NCI-H1694 treated with DMSO at 0.1 percent for 48 hours (cell line): ENCODE measurements at regions not wholly inside any gene's neighbourhood (a gene's known extent, or its start where the extent isn't known, plus 50 kb on each side); places are given as distances from the start of the nearest gene placed in this dataset.

Source experiments
- DNase-seq: peaks from one replicate; lab custom pipeline; 2025; lab: John Stamatoyannopoulos, UW

DNA sequence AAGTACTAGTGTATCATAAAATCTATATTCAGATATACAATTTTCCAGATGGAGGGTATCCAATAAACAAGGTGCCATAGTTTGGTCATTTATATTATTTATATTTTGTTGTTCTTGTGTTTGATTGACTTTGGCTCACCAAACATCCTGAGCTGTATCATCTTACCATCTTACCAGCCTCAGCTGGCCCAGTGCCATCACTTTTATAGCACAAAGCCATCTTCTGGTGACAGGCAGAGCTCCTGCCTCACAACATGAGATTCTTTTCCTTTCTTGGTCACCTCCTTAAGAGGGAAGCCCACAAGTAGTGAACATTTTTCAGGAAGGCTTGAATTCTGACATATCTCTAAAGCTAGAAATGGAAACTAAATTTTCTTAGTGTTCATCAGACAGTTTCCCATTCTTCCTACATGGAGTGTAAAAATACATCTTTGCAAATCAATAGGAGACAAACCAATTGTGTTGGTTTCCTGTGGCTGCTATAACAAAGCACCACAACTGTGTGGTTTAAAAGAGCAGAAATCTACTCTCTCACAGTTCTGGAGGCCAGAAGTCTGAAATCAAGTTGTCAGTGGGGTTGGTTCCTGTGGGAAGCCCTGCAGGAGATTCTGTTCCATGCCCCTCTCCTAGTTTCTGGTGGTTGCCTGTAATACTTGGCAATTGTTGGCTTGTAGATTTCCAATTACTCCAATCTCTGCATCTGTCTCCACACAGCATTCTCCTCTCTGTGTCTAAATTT lies 341.8 kb downstream of the MAN2A1 start:
- DNase-seq = no peak

DNA sequence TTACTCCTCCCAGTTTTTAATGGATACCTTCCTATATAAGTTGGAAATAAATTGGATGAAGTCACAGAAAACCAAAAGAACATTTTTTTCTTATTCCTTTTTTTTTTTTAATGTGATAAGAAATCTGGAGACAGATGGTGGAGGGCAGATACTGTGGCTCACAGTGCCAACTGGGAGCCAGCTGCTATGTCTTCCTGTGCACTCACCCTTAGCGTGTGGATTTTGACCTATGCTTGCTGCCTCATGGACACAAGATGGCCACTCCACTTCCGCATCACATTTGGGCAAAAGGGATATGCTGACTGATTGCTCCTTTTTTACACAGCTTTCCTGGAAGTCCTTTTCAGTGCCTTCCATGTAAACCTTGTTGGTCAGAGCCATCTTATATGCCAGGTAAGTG lies 342.6 kb downstream of the MAN2A1 start:
- no peak for DNase-seq

DNA sequence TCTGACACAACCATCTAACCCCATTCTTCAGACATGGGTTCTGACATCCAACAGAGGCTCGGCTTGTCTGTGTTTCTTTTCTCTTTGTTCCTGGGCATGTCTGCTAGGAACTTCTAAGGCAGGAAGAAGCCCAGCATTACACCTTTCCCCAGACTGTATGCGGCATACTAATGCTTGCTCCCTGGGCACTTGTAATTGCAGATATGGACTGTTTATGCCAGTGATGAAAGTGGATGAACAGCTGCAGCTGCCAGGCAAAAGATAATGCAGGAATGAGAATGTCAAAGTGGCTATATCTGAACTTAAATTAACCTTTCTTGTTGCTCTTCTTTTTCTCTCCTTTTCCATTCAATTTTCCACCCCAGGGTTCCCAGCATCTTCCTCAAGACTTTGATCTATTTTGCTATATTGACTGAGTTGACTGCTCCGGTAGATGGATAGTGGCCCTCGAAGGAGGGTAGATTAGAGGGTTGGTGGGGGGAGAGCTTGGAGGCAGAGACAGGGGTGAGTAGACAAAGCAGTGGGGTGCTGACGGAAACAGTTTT lies 344.4 kb downstream of the MAN2A1 start:
- no peak for DNase-seq

DNA sequence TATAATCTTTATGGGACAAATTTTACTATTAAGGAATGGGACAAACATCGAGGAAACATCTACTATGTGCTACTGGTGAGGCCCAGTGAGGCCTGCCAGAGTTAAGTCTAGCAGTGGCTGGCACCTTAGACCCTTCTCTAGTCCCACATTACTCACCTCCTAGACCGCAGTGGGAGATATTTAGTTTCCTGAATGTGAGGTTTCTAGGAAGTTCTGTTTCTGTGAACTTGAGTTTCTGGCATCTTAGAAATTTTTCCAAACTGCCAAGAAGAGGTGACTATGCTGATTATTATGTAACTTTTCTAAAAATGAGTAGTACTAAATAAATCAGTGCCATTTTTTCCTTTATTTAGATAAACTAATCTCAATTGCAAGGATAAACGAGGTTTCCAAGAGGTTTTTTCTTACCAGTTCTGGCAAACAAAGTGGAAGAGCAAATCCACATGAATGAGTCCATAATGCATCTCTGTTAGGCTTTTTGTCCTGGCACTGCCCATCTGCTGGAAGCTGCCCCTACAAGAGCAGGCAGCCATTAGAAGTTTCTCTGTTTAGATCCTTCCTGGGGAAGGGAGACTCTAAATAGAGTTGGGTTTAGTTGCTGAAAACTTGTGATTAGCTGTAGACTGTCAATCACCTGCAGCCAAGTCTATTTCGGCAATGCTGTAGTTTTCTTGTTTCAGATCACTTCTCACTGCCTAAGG lies 348.7 kb downstream of the MAN2A1 start:
- DNase-seq = no peak

DNA sequence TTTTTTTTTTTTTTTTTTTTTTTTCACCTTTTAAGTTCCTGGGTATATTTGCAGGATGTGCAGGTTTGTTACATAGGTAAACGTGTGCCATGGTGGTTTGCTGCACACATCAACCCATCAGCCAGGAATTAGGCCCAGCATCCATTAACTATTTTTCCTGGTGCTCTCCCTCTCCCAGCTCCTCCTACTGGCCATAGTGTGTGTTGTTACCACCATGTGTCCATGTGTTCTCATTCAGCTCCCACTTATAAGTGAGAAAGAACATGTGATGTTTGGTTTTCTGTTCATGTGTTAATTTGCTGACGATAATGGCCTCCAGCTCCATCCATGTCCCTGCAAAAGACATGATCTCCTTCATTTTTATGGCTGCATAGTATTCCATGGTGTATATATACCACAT lies 350.5 kb downstream of the MAN2A1 start:
- no peak for DNase-seq

DNA sequence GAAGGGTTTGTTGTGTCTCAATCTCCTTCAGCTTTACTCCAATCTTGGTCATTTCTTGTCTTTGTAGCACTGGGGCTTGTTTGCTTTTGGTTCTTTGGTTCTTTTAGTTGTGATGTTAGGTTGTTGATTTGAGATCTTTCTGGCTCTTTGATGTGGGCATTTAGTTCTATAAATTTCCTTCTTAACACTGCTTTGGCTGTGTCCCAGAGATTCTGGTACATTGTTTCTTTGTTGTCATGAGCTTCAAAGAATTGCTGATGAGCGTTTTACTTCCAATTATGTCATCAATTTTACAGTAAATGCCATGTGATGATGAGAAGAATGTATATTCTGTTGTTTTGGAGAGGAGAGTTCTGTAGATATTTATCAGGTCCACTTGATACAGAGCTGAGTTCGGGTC lies 353.3 kb downstream of the MAN2A1 start:
- no peak for DNase-seq

DNA sequence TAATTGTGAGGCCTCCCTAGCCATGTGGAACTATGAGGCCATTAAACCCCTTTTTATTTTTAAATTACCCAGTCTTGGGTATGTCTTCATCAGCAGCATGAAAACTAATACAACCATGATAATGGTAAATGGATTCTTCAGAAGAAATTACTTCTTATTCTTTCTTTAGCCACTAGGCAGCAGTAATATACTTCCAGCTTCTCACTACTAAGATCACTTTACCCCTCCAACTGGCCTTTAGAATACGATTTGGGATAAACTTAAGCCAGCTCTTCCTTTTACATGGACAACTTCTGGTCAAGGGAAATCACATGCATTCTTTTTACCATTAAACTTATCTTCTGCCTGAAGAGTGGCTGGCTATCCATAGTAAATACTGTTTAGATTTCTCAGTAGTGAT lies 355.4 kb downstream of the MAN2A1 start:
- no peak for DNase-seq

DNA sequence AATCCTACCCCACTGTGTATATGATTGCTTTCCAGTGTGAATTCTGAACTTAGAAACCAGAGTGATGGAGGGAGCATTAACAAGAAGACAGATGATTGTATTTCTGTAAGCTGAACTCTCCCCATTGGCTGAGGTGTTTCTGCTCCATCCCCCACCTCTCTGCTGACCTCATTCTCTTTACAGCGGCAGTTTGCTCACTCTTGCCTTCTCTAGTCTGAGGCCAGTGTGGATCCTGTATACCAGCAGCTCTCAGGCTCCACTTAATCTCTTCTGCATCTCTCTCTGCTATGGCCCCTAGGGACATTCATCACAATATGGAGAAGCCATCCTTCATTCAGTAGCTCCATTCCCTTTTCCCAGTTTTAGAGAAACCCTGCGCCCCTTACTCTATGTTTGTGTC lies 358.8 kb downstream of the MAN2A1 start:
- no peak for DNase-seq

DNA sequence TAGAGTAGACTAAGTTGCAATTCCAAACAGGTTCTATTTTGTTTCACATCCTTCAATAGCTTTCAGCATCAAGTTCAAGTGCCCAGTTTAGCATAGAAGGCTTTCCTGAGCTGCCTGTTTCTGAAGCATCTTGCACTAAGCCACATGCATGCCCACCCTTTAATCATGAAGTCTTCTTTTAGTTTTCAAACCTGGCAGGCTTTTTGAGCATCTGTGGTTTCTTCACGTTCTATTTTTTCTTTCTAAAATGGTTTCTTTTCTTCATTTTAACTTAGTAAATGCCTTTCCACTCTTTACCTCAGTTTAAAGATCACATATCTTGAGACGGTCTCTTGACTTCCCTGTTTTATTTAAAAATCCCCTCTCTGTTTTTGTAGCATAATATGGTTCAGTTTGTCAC lies 360.1 kb downstream of the MAN2A1 start:
- no peak for DNase-seq

DNA sequence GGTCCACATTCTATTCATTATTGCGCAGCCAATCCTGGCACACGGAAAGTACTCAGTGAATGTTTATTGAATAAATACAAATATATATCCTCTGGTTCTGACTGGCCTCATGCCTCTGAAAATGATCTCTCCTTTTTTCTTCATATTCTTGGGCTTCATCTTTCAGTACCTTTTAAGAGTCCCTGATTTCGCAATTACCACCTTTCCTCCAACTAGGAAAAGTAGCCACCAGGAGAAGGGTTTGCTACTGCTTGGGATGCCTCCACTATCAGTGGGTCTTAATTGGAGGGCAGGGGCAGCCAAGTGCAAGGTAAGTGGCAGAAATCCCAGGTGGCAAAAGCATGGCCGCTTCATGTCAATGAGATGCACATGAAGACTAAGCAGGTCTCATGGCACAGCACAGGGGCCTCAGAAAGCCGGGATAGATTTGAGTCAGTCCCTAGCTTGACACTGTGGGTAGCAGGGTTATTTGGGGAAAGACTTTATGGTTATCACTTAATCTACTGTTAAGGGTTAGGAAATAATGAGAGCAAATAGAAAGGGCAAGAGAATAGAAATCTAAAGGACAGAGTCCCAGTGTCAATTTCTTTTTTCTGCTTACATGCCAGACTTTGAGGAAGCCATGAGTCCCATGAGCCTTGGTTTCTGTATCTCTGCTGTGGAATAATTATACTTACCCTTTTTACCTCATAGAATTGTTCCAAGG lies 361.1 kb downstream of the MAN2A1 start:
- no peak for DNase-seq

DNA sequence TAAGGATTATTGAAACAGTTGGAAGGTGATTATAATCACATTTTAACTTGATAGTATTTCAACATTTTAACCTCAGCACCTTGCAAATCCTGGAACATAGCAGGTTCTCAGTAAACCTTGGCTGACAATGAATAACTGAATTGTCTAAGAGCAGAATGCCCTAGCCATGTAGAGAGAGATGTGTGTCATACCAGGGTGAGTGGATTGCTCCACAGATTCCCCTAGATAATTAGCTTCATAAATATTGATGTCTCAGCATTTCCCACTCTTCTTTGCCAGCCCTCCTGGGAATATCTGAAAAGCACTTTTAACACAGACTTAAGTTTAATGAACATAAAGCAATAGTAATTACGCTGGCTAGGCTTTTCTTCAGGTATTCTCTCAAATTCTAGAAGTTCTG lies 363.5 kb downstream of the MAN2A1 start:
- DNase-seq = no peak

DNA sequence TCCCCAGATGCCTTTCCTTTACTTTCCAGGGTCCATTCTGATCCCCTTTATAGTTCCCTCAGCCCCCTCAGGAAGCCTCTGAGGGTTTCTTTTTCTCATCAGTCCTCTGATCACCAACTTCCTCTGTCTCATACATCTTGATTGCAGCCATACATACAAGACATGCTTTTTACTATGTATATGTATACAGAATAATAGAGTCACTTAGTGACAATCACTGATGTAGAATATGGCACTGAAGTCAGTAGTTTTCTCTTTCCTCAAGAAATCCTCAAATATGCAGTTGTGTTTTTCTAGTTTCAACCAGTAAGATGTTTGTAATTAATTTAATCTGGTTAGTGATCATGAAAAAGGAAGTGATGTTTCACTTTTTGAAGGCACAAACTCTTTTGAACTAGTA lies 364.1 kb downstream of the MAN2A1 start:
- no peak for DNase-seq

DNA sequence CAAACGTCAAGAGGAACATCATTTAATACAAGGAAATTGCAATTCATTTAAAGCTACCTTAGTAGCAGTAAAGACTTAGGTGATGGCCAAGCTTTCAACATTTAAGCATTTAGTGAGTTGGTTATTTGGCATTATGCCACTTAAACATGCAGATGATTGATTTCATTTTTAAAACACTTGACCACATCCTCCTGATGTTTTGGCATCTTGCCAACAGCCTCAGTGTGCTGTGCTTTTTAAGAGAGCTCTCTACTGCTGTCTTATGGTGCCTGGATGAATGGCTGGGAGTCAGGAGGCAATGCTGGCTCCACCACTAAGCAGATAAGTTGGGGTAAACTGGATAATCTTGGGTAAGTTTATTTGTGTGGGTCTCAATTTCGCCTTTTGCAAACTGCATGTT lies 364.5 kb downstream of the MAN2A1 start:
- peak; percentile 24 for DNase-seq

DNA sequence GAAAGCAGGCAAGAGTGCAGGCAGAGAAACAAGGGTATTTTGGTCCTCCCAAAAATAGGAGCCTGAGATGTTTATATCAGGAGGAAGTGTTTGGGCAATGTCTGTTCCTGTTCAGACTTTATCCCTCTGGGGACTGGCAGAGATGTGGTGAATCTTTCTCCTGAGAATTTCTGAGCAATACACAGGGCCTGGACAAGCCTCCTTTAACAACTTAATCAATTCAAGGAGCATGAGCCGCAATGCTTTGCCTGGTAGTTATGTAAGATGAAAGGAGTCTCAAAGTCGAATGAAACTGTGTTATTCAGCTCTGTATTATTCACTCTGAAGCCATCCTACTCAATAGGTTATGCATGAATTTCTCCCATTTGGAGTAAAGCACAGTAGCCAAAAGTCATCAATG lies 365.6 kb downstream of the MAN2A1 start:
- no peak for DNase-seq

DNA sequence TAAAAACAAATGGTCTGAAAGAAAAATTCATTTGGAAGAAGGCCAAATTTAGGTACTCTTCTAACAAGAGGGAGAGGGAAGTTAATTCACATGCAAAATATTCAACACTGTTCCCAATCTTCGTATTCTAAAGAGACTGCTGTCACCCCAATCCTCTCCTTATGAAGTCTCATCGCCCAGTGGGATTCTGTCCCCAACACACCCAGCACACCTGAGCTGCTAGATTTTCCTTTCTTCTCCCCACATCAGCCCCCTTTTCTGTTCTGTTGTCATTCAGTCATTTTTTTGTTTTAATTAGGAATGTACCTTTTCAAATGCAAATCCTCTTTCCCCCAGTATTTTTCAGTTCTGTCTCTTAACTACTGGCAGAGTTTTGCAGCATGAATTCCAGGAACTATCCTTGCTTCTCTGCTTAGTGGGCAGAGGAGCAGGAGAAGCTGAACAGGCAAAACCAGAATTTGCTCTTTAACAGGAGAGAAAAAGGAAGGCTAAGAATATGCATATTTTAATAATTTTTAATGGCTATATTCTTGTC lies 366.9 kb downstream of the MAN2A1 start:
- no peak for DNase-seq

DNA sequence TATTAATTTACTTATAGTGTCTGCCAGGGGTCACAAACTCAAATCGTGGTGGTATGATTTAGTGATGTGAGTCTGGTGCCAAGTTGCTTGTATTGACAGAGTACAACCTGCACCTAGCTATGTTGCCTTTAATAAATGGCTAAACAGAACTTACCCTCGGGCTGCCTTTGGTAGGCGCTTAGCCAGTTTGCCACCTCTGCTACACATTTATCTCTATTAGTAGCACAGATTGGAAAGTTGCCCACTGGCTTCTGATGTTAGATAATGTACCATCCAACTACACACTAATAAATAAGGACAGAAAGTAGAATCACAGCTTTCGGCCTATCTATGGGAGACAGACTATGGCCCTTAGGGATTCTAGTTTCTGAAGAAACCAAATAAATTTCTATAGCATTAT lies 368.4 kb downstream of the MAN2A1 start:
- no peak for DNase-seq

DNA sequence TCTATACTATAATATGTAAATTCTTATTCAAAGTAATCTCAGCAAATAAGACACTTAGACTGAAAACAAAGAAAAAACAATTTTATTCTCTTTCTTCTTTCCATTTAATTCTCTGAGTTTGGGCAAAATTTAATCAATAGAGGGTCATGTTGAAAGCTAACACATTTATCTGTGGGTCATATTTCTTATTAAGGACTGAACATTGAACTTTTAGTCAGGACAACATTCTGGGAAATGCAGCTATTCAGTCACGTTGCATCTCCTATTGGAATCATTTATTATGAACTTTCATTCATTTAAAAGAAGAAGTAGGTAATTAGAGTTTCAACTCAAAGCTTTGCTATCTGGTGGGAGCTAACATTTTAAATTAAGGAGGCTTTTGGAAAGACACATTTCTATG lies 372.5 kb downstream of the MAN2A1 start:
- no peak for DNase-seq

DNA sequence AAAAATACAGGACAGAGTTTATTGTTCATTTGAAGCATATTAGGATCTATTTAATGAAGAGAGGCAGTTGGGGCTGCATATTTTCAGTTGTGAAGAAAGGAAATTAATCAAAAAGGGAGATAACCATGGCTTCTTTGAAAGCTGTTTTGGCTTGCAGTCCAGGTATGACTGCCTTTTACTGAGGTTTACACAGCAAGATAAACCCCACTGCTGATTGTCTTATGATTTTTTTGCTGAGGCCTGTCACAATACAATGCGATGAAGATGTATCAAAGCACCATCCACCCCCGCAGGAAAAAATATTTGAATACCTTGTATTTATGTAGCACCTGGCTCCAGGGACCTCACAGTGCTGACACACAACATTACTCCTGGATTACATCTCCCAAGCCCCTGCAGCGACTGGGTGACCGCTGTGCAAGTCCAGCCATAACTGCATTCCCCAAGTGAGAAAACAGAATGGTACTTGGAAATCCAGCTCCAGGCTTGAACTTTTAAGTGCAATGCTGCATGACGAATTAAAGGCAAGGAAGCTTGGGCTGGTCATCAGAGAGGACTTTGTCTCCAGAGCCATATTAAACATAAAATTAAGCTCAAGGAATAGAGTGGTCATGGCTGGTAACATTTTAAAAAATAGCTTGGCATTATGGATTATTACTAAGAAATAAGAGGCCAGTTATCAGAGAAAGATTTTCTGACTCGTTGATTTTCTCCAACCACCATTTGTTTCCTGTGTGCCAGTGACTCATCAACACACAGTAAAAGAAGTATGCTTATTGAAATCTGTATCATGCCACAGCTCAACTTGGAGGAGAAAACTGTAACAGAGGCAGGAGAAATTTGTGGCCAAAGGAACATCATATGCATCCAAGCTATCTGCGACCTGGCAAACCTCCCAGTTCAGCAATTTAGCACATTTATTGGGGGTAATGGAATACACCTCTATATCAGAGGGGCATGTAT lies 374.2 kb downstream of the MAN2A1 start:
- no peak for DNase-seq

DNA sequence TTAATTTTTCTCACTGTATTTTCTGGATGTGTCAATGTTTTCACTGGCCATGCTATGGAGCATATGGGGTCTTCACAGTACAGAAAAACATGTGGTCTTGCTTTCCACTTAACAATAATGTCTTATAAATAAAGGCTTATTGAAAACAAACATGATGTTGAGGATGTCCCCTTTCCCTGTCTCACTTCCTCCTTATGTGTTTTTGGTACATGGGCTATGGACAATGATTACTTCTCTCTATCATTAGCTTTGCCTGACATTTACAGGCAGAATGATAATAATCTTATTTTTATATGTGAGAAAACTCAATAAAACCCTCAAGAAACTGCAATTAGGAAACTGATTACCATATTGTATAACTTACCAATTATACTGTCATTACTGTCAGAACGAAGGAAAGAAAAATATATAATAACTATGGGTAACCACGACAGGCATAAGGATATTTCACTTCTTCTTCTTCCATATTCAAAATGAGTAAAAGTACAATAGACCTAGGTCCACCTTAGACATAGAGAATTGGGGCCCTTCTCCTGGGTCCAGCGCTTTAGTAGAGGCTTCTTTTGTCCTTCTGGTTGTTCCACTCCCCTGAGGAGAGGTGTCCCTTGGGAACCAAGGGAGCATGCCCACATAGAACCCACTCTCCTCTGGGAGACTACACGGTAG lies 375.0 kb downstream of the MAN2A1 start:
- no peak for DNase-seq

DNA sequence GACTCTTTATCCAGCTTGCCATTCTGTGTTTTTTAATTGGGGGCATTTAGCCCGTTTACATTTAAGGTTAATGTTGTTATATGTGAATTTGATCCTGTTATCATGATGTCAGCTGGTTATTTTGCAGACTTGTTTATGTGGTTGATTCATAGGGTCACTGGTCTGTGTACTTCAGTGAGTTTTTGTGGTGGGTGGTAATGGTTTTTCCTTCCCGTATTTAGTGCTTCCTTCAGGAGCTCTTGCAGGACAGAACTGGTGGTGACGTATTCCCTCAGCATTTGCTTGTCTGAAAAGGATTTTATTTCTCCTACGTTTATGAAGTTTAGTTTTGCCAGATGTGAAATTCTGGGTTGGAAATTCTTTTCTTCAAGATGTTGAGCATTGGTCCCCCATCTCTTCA lies 381.1 kb downstream of the MAN2A1 start:
- no peak for DNase-seq

DNA sequence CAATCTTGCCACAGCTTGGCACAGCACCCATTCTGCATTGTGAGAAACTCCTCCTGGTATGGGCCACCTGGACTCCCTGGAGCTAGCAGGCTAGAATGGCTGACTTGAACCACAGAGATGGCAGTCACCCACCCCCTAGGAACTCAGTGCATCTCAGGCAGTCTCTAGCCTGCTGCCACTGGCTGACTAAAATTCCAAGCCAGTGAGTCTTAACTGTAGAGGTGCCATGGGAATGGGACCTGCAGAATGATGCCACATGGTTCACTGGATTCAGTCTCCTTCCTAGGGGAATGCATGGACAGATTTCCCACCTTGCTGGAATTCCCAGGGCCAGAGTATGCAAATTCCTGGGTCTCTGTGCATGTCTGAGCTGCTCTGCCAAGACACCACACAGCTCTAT lies 382.9 kb downstream of the MAN2A1 start:
- no peak for DNase-seq
